Gastrocnemius medialis (tissue), 4 donors: ENCODE measurements at regions not wholly inside any gene's neighbourhood (a gene's known extent, or its start where the extent isn't known, plus 50 kb on each side); places are given as distances from the start of the nearest gene placed in this dataset.

Experiments used
- ATAC-seq, 2 donors: fragments of 150-250 bp; one replicate each; pipeline ENCODE4 v1.9.1; 2016
- DNase-seq, 2 donors: peaks; one replicate each; pipeline ENCODE4 v3.0.0-alpha.2; 2019
- H3K27ac ChIP-seq, 4 donors: fragments of 200-600 bp; sonication (generic); 1 replicate in 1 of 4; 2 replicates in 3 of 4; pipeline ENCODE4 v1.5.1; 2016 to 2018; ENCODE audit warnings: mild to moderate bottlenecking in 2 of 4, moderate library complexity in 1 of 4
- H3K27me3 ChIP-seq, 3 donors: fragments of 200-600 bp; sonication (generic) in 2 of 3; 1 replicate in 1 of 3; 2 replicates in 2 of 3; pipeline versions ENCODE4 v1.5.1 to v1.6.0; 2016 to 2019; ENCODE audit warnings: mild to moderate bottlenecking in 1 of 3, moderate library complexity in 1 of 3
- H3K36me3 ChIP-seq, 2 donors: fragments of 200-600 bp; sonication (generic) in 1 of 2; one replicate each; pipeline ENCODE4 v1.5.1; 2017 to 2018
- H3K4me1 ChIP-seq, 2 donors: fragments of 200-600 bp; sonication (generic) in 1 of 2; one replicate each; pipeline ENCODE4 v1.5.1; 2016 to 2017; ENCODE audit warnings: mild to moderate bottlenecking in 2 of 2
- H3K4me3 ChIP-seq, 4 donors: fragments of 200-600 bp; sonication (generic) in 3 of 4; 1 replicate in 1 of 4; 2 replicates in 3 of 4; pipeline ENCODE4 v1.5.1; 2016 to 2019; ENCODE audit warnings: mild to moderate bottlenecking in 2 of 4
- H3K9me3 ChIP-seq, 3 donors: fragments of 200-600 bp; sonication (generic) in 2 of 3; 1 replicate in 1 of 3; 2 replicates in 2 of 3; pipeline ENCODE4 v1.5.1; 2016 to 2019
- POLR2A ChIP-seq, 2 donors: fragments of 450-650 bp; IDR thresholded peaks; one replicate each; pipeline ENCODE4 v1.6.1; 2017; ENCODE audit warnings: antibody characterized with exemption in 2 of 2, mild to moderate bottlenecking in 2 of 2, moderate library complexity in 2 of 2
- in situ Hi-C, 4 donors: fragments of 200-750 bp; cut with MboI; loops; one replicate each; pipeline versions ENCODE4 v1.15.0 to v1.8.0; 2017; ENCODE audit warnings: low sequenced_read_pairs in 4 of 4
- intact Hi-C: fragments of 100-400 bp; cut with DNase I; formaldehyde crosslinking; loops from one replicate; pipeline ENCODE4 v1.15.1; 2023; ENCODE audit warnings: low total_unique reads
- TF ChIP-seq, protein P1 (sequence below), 5 experiments: fragments of 450-650 bp in 3 of 5; fragments of 200-600 bp in 2 of 5; sonication (generic) in 2 of 5; IDR thresholded peaks in 4 of 5; conservative IDR thresholded peaks in 1 of 5; 1 replicate in 4 of 5; 2 replicates in 1 of 5; pipeline ENCODE4 v1.5.1; 2016 to 2019; ENCODE audit warnings: antibody characterized with exemption in 5 of 5, mild to moderate bottlenecking in 3 of 5, moderate library complexity in 3 of 5

DNA sequence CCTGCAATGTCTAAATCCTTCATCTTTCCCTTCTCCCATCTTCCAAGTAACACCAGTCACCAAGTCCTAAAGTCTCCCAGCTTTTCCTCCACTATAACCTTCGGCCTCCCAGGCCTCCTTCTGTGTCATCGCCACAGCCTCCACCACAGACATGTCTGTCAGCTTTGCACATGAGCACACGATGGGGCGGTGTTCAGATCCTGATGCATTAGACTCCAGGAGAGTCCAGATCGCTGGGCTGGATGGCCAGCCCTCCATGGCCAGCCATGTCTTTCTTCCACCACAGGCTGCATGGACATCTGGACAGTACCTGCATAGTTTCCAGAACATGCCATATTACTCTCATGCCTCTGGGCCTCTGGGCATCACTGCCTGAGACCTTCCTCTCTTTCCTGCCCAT, 974.2 kb upstream of the ZNF722 start:
- DNase-seq (no peak), ATAC-seq (no peak)
- intact Hi-C loops, result no loop called here
- H3K4me3 ChIP-seq, result no peak overlapping the region
- H3K36me3 ChIP-seq, result no peaks in the 10 kb centered on the region
- no peaks in the 10 kb centered on the region for H3K27me3 ChIP-seq
- in situ Hi-C loops, result no loop called here
- no peak overlapping the region for H3K27ac ChIP-seq
- H3K9me3 ChIP-seq, result no peaks in the 10 kb centered on the region
- TF ChIP-seq POLR2A (IDR thresholded peaks at IDR 0.05), result no peak
- TF ChIP-seq, protein P1, sequence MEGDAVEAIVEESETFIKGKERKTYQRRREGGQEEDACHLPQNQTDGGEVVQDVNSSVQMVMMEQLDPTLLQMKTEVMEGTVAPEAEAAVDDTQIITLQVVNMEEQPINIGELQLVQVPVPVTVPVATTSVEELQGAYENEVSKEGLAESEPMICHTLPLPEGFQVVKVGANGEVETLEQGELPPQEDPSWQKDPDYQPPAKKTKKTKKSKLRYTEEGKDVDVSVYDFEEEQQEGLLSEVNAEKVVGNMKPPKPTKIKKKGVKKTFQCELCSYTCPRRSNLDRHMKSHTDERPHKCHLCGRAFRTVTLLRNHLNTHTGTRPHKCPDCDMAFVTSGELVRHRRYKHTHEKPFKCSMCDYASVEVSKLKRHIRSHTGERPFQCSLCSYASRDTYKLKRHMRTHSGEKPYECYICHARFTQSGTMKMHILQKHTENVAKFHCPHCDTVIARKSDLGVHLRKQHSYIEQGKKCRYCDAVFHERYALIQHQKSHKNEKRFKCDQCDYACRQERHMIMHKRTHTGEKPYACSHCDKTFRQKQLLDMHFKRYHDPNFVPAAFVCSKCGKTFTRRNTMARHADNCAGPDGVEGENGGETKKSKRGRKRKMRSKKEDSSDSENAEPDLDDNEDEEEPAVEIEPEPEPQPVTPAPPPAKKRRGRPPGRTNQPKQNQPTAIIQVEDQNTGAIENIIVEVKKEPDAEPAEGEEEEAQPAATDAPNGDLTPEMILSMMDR (IDR thresholded peaks at IDR 0.05 in 4 of 5, conservative IDR thresholded peaks at IDR 0.05 in 1 of 5), result no peak
- H3K4me1 ChIP-seq, result no peaks in the 10 kb centered on the region

DNA sequence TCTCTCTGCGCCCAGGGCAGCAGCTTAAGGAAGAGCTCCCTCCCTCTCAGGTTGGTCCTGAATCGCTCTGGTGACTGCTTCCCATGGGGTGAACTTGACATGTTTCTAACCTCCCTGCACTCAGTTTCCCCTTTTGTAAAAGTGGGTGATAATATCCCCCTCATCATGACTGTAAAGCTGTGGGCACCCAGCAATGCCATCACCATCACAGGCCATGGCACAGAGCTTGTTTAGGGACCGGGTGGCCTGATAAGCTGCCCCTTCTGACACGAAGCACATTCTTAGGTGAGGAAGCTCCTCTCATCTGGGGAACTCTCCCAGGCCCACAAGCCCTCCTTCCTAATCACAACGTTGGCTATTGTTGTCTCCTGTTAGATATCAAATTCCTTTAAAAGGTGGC, 972.8 kb upstream of the ZNF722 start:
- DNase-seq (no peak), ATAC-seq (no peak)
- no peaks in the 10 kb centered on the region for H3K9me3 ChIP-seq
- H3K36me3 ChIP-seq, result no peaks in the 10 kb centered on the region
- H3K27ac ChIP-seq, result no peak overlapping the region
- no peak overlapping the region for H3K4me3 ChIP-seq
- no peak for TF ChIP-seq POLR2A (IDR thresholded peaks at IDR 0.05)
- TF ChIP-seq, protein P1 (IDR thresholded peaks at IDR 0.05 in 4 of 5, conservative IDR thresholded peaks at IDR 0.05 in 1 of 5), result no peak
- in situ Hi-C loops, result loop anchor here in 1 of 4 donors (25.0 kb wide), 1 partner anchor 111 kb away; no protein-coding TSS in a partner anchor
- intact Hi-C loops, result no loop called here
- H3K27me3 ChIP-seq, result no peaks in the 10 kb centered on the region
- no peaks in the 10 kb centered on the region for H3K4me1 ChIP-seq

DNA sequence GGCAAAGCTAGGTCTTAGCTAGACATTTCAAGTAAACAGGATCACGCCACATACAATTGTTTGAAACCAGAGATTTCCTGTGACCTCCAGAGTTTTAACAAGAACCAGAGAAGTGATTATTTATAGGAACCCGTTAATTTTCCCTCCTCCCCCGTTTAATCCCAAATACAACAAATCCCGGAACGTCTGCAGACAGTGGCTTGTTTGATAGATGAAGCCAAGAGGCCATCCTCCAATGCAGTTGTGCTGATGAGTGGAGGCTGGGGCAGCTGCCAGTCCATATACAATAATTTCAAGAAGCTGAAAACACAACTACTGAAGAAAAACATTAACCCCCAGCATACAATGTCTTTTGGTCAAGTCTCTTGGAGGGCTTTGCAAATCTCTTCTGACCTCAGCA, 971.6 kb upstream of the ZNF722 start:
- TF ChIP-seq, protein P1 (IDR thresholded peaks at IDR 0.05 in 4 of 5, conservative IDR thresholded peaks at IDR 0.05 in 1 of 5), result no peak
- no peak for TF ChIP-seq POLR2A (IDR thresholded peaks at IDR 0.05)
- Histone ChIP-seq H3K36me3 (no peaks in the 10 kb centered on the region), H3K9me3 (no peaks in the 10 kb centered on the region), H3K27me3 (no peaks in the 10 kb centered on the region), H3K4me1 (no peaks in the 10 kb centered on the region), H3K4me3 (no peak overlapping the region), H3K27ac (no peak overlapping the region)
- no peak for DNase-seq
- in situ Hi-C loops (loop anchor here in 1 of 4 donors (25.0 kb wide), 1 partner anchor 110 kb away; no protein-coding TSS in a partner anchor), intact Hi-C loops (no loop called here)
- ATAC-seq, result no peak

DNA sequence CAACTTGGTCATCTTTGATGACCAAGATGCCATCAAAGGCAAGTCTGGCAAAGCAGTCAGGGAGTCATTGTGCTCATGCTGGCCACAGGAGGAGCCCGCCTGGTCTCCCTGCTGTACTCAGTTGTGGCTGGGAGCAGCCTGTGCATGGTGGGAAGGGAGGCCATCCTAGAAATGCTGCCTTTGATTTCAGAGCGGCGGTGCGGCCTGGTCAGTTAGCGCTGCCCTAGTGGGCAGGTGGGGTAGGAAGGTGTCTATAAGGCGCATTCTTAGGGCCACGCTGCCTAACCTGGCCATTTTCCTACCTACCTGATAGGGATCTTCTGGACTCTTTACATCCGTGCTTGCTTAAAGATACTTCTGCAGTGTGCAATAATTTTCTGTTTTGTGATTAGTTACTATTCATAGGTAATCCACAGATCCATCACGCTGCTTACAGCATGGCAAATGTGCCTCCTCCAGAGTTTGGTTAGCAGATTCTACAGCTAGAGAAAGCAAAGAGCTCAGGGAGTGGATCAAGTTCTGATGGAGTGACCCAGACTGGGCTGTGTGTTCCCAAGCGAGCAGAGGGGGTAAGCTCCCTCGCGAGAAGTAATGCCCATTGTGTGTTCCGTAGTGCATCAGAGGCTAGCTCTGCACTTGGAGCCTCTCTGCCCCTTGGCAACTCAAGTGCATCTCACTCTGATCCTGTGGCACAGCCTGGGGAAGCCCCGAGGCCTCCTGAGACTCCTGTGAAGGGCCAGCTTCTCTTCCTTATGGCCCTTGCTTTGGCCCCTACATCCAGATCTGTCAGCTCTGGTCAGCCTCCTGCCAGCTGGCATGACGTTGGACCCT, 970.1 kb upstream of the ZNF722 start:
- in situ Hi-C loops, result loop anchor here in 1 of 4 donors (25.0 kb wide), 1 partner anchor 109 kb away; no protein-coding TSS in a partner anchor
- DNase-seq, result no peak

More for the DNA sequence above, 970.1 kb upstream of the ZNF722 start:
- no peaks in the 10 kb centered on the region for H3K4me1 ChIP-seq
- H3K27ac ChIP-seq, result no peak overlapping the region
- no peak for TF ChIP-seq POLR2A (IDR thresholded peaks at IDR 0.05)
- TF ChIP-seq, protein P1 (IDR thresholded peaks at IDR 0.05 in 4 of 5, conservative IDR thresholded peaks at IDR 0.05 in 1 of 5), result no peak
- intact Hi-C loops, result no loop called here
- no peak for ATAC-seq
- H3K4me3 ChIP-seq, result no peak overlapping the region
- H3K9me3 ChIP-seq, result no peaks in the 10 kb centered on the region
- no peaks in the 10 kb centered on the region for H3K36me3 ChIP-seq
- H3K27me3 ChIP-seq, result no peaks in the 10 kb centered on the region
